ENCODE measurements at regions not wholly inside any gene's neighbourhood (a gene's known extent, or its start where the extent isn't known, plus 50 kb on each side); places are given as distances from the start of the nearest gene placed in this dataset.

DNA sequence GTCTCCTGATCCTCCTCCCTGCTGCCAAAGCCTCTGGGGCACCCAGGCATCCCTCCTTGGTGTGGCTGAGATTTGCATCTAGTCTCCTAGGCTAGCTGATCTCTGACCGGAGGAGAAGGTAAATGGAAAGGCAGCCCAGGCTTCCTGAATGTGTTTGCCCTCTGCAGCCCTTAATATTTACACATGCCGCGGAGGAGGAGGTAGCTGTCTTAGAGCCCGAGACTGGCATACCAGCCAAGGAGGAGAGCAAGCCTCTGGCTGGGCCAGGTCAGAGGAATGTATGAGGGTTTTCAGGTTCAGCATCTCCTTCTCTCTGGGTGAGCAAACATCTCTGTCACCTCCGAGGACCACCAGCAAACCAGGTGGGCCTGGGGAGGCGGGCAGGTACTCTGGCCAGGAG, 86.0 kb upstream of the GRIK3 start:
- H3K4me1 ChIP-seq (ENCODE audit: insufficient read depth, low read length) = no peaks in the 10 kb centered on the region
- H3K56ac ChIP-seq (ENCODE audit: insufficient read length, low read depth, low read length) = no peak overlapping the region
- H3K4me1 Mint-ChIP-seq = peaks cover 0 to 5% of the 10 kb centered on the region in 2 experiments; a peak in 2 of 4 replicates
- no peak overlapping the region for H4K8ac ChIP-seq (replicated peaks; ENCODE audit: insufficient read length, low read depth, low read length)
- no peak overlapping the region for H3K27ac ChIP-seq (ENCODE audit: insufficient read length, low read depth, low read length)
- TF ChIP-seq, protein P1, sequence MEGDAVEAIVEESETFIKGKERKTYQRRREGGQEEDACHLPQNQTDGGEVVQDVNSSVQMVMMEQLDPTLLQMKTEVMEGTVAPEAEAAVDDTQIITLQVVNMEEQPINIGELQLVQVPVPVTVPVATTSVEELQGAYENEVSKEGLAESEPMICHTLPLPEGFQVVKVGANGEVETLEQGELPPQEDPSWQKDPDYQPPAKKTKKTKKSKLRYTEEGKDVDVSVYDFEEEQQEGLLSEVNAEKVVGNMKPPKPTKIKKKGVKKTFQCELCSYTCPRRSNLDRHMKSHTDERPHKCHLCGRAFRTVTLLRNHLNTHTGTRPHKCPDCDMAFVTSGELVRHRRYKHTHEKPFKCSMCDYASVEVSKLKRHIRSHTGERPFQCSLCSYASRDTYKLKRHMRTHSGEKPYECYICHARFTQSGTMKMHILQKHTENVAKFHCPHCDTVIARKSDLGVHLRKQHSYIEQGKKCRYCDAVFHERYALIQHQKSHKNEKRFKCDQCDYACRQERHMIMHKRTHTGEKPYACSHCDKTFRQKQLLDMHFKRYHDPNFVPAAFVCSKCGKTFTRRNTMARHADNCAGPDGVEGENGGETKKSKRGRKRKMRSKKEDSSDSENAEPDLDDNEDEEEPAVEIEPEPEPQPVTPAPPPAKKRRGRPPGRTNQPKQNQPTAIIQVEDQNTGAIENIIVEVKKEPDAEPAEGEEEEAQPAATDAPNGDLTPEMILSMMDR (conservative IDR thresholded peaks at IDR 0.05) = no peak
- H2BK12ac ChIP-seq (ENCODE audit: insufficient read length, low read depth, low read length) = no peak overlapping the region
- no peak overlapping the region for H2AK5ac ChIP-seq (ENCODE audit: insufficient read length, low read length)
- H4K91ac ChIP-seq (ENCODE audit: insufficient read length, low read depth, low read length) = no peak overlapping the region
- no peak overlapping the region for H3K4me3 Mint-ChIP-seq
- DNase-seq = no peak
- H3K36me3 Mint-ChIP-seq (ENCODE audit: insufficient read depth in 1 of 3, low read depth in 3 of 3) = no peaks in the 10 kb centered on the region
- H2BK120ac ChIP-seq (ENCODE audit: low read depth, low read length, poor library complexity, severe bottlenecking) = no peak overlapping the region
- no peak overlapping the region for H2BK15ac ChIP-seq (ENCODE audit: low read depth, low read length)
- H3K9me3 ChIP-seq (ENCODE audit: control insufficient read depth, low read depth, low read length) = no peaks in the 10 kb centered on the region
- no peak overlapping the region for H3K9ac ChIP-seq (ENCODE audit: extremely low read depth, insufficient read length, low read length)
- no peak overlapping the region for H3K4me2 ChIP-seq (ENCODE audit: insufficient read depth, insufficient read length, low read length)
- peaks cover 9% of the 10 kb centered on the region; the same call in 1 of the 2 replicates for H3K27me3 Mint-ChIP-seq (ENCODE audit: low read depth)
- H4K5ac ChIP-seq (ENCODE audit: insufficient read length, low read depth, low read length) = no peak overlapping the region
- peak overlapping the region in 1 of 3 experiments; percentile 85; a peak in 1 of 7 replicates for H3K27ac Mint-ChIP-seq
- no peaks in the 10 kb centered on the region for H4K20me1 ChIP-seq (ENCODE audit: control insufficient read depth, insufficient read depth, insufficient read length)
- H3K14ac ChIP-seq (ENCODE audit: insufficient read depth, low read length) = no peak overlapping the region; the same call in 1 of the 2 replicates
- H2BK5ac ChIP-seq (ENCODE audit: insufficient read length, low read length) = no peak overlapping the region
- no CpG with 5 or more reads among the region's 6 CpGs for WGBS (ENCODE audit: extremely low coverage, insufficient read length, low lambda C conversion rate)
- H2AFZ ChIP-seq (ENCODE audit: low read length) = no peak overlapping the region
- no peaks in the 10 kb centered on the region for H3K27me3 ChIP-seq (ENCODE audit: insufficient read depth, low read length)
- H3K23ac ChIP-seq (ENCODE audit: insufficient read length, low read depth, low read length) = no peak overlapping the region
- no peak overlapping the region for H2BK20ac ChIP-seq (ENCODE audit: low read depth, low read length, poor library complexity, severe bottlenecking)
- H3K23me2 ChIP-seq (ENCODE audit: insufficient read length, low read depth, low read length, poor library complexity, severe bottlenecking) = no peaks in the 10 kb centered on the region
- no peaks in the 10 kb centered on the region for H3K79me2 ChIP-seq (ENCODE audit: insufficient read depth, low read length)
- H3K9me3 Mint-ChIP-seq = no peaks in the 10 kb centered on the region; a peak in 1 of 5 replicates
- no peak overlapping the region for H3T11ph ChIP-seq (ENCODE audit: low read length)
- H3K18ac ChIP-seq (ENCODE audit: insufficient read length, low read depth, low read length) = no peak overlapping the region
- no peaks in the 10 kb centered on the region for H3K79me1 ChIP-seq (ENCODE audit: insufficient read depth, low read depth, low read length, poor library complexity, severe bottlenecking)
- no peak overlapping the region for H3K4ac ChIP-seq (ENCODE audit: low read depth, low read length)

Measured in H9 (cell line).